ENCODE measurements at regions not wholly inside any gene's neighbourhood (a gene's known extent, or its start where the extent isn't known, plus 50 kb on each side); places are given as distances from the start of the nearest gene placed in this dataset.

DNA sequence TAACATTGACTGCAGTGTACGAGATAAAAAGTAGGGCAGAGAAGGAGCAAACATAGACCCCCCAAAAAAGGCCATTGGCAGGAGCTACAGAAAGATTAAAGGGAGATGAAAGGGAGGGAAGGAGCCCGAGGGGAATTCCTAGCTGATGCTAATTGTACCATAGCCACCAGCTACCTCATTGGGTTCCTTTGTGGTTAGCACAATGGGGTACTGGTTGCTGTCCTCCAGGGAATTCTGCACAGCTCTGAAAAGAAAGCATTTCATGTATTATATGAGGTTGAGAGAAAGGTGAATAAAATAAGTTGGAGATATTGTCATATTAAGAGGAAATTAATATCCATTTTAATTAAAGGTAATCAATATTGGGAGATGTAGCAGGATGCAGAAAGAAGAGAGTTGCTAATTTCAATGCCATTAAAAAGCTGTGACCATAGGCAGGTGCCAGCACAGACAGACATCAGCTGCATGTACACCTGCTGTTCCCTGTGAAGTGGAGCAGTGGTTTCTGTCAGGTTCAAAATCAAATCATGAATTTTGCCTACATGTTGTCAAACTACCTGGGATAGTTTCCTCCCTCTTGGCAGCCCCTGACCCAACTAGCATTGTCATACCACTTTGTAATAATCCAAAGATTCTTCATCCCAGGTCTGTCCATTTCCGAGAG lies 185.4 kb upstream of the DLGAP1 start:
- TF ChIP-seq CTCF (IDR thresholded peaks at IDR 0.05; ENCODE audit: low read depth, low read length) (no peak), MAX (IDR thresholded peaks at IDR 0.05; ENCODE audit: low read depth, low read length) (no peak), POLR2A (IDR thresholded peaks at IDR 0.05; ENCODE audit: extremely low read depth, insufficient read length) (no peak), MYC (IDR thresholded peaks at IDR 0.05; ENCODE audit: low read depth, low read length) (no peak)

All from NB4 (cell line).